GM12874 (cell line): ENCODE measurements at regions not wholly inside any gene's neighbourhood (a gene's known extent, or its start where the extent isn't known, plus 50 kb on each side); places are given as distances from the start of the nearest gene placed in this dataset.

Source experiments
- TF ChIP-seq, protein P1 (sequence below): IDR thresholded peaks from 2 replicates; pipeline ENCODE4 v1.5.1; 2011; ENCODE audit warnings: low read depth, mild to moderate bottlenecking, control low read depth, low read length, moderate library complexity; ENCODE audit not compliant: insufficient read depth

DNA sequence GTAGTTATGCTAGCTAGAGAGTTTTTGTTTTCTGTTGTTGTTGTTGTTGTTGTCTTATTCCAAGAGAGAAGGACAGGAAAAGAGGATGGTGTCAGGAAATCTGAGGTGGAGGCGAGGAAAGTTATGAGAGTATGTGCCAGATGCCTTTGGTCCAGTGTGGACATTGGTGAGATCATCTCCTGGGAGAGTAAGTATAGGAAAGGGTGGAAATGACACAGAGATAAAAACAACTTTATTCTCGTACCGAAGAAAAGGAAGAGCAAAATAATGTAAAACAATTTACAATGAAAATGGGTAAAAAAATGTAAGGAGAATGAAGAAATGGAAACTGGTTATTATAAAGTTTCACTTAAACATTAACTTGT, 97.4 kb upstream of the ADGRL2 start:
- TF ChIP-seq, protein P1, sequence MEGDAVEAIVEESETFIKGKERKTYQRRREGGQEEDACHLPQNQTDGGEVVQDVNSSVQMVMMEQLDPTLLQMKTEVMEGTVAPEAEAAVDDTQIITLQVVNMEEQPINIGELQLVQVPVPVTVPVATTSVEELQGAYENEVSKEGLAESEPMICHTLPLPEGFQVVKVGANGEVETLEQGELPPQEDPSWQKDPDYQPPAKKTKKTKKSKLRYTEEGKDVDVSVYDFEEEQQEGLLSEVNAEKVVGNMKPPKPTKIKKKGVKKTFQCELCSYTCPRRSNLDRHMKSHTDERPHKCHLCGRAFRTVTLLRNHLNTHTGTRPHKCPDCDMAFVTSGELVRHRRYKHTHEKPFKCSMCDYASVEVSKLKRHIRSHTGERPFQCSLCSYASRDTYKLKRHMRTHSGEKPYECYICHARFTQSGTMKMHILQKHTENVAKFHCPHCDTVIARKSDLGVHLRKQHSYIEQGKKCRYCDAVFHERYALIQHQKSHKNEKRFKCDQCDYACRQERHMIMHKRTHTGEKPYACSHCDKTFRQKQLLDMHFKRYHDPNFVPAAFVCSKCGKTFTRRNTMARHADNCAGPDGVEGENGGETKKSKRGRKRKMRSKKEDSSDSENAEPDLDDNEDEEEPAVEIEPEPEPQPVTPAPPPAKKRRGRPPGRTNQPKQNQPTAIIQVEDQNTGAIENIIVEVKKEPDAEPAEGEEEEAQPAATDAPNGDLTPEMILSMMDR = no peak

DNA sequence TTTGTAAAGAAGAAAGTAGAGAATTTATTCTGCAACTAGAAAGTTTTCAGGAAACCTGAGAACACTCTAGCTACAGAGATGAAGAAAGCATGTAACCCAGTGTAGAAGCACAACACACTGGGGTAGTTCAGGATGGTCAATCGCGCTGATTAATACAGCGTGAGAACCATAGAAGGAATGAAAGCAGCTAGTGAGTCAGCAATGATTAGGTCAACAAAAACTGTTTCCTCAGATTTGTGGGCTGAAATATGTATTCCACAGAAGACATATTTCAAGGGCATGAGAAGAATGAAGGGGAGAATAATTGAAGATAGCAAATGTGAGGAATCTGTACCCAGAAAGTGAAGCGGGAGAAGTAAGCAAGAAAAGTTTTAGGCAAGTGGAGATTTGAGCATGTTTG, 97.8 kb upstream of the ADGRL2 start:
- TF ChIP-seq, protein P1 = no peak

DNA sequence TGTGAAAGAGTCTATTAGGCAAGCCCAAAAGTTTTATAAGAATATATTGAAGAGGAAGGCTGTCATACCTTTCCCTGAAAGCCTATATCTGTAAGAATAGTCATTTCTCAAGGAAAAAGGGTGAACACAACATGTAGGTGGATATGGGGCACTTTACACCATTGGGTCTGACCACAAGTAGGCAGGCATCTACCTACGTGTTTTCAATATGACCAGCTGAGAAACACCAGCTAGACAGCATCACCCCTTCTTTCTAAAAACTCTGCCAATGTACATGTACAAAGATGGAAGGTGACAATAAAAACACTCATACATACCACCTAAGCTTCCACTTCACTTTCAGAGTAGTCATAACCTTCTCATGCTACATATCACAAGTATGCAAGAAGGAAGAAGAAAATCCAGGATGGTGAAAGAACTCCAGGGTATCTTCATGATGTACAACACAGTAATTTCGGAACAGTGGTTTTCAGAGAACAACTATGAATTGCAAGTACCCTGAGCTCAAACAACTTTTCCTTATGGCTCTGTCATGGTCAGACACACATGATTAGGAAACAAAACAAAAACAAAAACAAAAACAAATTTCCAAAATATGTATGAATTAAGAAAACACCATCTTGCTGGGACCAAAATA, 98.5 kb upstream of the ADGRL2 start:
- TF ChIP-seq, protein P1 = no peak

DNA sequence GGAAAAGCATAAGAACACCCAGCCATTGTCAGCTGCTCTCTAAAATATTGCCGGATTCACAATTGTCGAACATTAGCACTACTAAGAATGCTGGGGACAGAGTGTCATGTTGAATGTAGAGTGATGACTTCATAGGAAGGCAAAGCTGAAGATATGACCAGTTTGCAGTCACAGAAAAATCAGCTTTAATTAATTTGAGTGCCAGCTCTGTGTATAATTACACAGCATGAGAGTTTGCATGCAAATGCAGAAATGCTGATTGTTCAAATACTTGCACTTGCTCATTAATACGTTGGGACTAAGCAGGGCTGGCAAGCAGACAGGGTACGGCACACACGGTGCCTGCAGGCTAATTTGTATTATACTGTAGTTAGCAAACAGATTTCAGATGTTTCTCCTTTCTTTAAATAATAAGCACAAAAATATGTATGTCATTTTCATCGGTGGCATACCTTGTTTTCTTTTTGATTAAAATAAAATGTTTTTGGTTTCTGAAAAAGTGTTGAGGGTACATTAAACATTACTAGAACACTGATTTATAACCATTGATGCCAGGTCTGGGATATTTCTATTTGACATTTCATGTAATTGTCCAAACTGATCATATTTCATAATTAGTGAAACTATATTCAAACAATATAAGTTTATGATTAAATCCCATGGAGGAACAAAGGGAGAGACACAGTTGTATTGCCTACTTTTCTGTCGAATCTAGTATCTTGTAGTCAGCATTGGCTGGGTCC, 99.8 kb upstream of the ADGRL2 start:
- TF ChIP-seq, protein P1 = no peak

DNA sequence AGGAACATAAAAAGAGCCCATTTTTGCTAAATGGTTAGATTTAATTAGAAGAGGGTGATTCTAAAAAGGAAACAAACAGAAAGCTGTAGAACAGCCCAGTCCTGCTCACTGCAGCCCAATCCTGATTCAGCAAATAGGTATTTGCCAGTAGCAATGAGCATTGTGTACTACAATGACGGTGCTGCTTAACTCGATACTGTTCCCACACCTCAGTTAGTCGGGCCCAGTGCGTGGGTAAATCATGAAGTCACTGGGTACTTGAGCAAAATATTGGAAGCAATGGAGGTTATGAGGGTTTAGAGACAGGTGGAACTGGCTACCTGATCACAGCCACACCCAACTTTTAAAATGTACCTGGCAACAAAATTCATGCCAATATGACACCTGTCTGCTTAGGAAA, 101.5 kb upstream of the ADGRL2 start:
- TF ChIP-seq, protein P1 = no peak

DNA sequence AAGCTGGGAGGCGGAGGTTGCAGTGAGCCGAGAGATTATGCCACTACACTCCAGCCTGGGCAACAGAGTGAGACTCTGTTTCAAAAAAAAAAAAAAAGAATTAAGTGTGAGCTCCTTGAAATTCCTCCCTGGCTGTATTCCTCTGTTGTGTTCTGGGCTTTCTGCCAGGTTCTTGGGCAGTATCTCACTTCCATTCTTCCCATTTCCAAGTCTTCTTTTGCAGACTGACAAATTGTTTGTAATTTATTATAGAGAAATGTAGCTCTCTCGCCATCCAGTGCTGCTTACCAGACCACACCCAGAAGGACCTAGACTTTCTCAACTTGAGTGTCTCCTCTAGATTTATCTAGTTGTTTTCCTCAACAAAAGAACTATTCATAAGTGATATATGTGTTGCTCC, 105.0 kb upstream of the ADGRL2 start:
- TF ChIP-seq, protein P1 = no peak

DNA sequence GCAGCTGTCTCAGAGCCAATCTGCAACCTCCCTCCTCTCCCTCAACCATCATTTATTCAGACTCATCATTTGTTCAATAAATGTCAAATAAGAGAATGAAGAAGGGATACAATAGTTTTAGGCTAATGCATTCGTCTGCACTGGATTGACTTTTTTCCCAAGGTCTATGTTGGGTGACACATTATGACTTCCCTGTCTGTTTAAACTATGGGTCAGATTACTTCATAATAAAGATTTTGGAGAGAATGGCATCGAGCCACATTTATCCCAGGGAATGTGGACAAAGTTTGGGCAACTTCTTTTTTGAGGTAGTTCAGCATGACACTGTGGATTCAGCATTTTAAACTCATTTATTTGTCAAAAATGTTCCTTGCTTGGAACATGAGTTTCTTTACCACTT, 107.4 kb upstream of the ADGRL2 start:
- TF ChIP-seq, protein P1 = no peak
